ENCODE measurements at regions not wholly inside any gene's neighbourhood (a gene's known extent, or its start where the extent isn't known, plus 50 kb on each side); places are given as distances from the start of the nearest gene placed in this dataset.

GRCh38 chr2:212659441-212659840 lies 120.8 kb upstream of the ERBB4 start:
- in situ Hi-C loops (cut with MboI; ENCODE audit: low sequenced_read_pairs, unreplicated experiment): no loop called here
- DNase-seq (ENCODE audit: low spot score): no peak
- TF ChIP-seq, protein P1, sequence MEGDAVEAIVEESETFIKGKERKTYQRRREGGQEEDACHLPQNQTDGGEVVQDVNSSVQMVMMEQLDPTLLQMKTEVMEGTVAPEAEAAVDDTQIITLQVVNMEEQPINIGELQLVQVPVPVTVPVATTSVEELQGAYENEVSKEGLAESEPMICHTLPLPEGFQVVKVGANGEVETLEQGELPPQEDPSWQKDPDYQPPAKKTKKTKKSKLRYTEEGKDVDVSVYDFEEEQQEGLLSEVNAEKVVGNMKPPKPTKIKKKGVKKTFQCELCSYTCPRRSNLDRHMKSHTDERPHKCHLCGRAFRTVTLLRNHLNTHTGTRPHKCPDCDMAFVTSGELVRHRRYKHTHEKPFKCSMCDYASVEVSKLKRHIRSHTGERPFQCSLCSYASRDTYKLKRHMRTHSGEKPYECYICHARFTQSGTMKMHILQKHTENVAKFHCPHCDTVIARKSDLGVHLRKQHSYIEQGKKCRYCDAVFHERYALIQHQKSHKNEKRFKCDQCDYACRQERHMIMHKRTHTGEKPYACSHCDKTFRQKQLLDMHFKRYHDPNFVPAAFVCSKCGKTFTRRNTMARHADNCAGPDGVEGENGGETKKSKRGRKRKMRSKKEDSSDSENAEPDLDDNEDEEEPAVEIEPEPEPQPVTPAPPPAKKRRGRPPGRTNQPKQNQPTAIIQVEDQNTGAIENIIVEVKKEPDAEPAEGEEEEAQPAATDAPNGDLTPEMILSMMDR (IDR thresholded peaks at IDR 0.05; ENCODE audit: borderline replicate concordance, control extremely low read depth, extremely low read depth, insufficient read depth, missing control alignments): no peak

DNA sequence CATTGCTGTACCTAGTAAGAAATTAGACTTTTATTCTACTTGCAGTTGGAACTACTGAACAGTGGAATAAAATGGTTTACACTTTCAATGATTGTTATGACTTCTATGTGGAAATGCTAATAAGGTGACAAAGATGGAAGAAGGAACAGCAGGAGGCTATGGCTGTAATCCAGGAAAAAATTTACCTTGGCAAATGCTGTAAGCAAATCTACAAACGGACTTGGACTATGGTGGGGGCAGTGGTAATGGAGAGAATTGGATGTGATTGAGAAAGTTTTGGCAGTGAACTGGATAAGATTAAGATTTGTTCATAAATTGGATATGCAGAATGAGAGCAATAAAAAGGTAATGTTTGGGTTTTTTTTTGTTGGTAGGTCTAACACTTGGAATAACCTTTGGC lies 111.0 kb upstream of the ERBB4 start:
- DNase-seq (ENCODE audit: low spot score): no peak
- in situ Hi-C loops (cut with MboI; ENCODE audit: low sequenced_read_pairs, unreplicated experiment): no loop called here
- TF ChIP-seq, protein P1 (IDR thresholded peaks at IDR 0.05; ENCODE audit: borderline replicate concordance, control extremely low read depth, extremely low read depth, insufficient read depth, missing control alignments): no peak

- in situ Hi-C loops (cut with MboI; ENCODE audit: low sequenced_read_pairs, unreplicated experiment): no loop called here
- no peak for DNase-seq (ENCODE audit: low spot score)
- TF ChIP-seq, protein P1 (IDR thresholded peaks at IDR 0.05; ENCODE audit: borderline replicate concordance, control extremely low read depth, extremely low read depth, insufficient read depth, missing control alignments): no peak
These were observed 108.2 kb upstream of the ERBB4 start for GRCh38 chr2:212646698-212647366.

DNA sequence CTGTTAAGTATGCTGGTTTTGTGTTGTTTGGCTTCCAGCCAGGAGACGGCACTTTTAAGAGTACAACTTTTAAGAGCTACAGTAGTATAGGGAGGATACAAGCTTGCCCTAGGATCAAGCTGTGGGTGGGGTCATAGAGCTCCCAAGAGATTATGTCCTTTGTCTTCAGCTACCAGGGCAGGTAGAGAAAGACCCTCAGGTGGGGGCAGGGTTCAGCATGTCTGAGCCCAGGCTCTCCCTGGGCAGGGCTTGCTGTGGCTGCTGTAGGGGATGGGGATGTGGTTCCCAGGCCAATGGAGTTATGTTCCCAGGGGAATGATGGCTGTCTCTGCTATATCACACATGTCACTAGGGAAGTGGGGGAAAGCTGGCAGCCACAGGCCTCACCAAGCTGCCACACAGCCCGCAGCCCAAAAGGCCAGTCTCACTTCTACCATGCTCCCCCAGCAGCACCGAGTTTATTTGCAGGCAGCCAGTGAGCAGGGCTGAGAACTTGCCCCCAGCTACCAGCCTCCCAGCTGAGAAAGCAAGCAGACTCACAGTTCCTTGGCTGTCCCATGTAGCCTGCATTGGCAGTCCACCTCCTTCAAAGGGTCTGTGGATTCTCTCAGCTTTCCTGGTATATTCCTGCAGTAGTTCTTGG lies 105.7 kb upstream of the ERBB4 start:
- TF ChIP-seq, protein P1 (IDR thresholded peaks at IDR 0.05; ENCODE audit: borderline replicate concordance, control extremely low read depth, extremely low read depth, insufficient read depth, missing control alignments): no peak
- in situ Hi-C loops (cut with MboI; ENCODE audit: low sequenced_read_pairs, unreplicated experiment): no loop called here
- no peak for DNase-seq (ENCODE audit: low spot score)

DNA sequence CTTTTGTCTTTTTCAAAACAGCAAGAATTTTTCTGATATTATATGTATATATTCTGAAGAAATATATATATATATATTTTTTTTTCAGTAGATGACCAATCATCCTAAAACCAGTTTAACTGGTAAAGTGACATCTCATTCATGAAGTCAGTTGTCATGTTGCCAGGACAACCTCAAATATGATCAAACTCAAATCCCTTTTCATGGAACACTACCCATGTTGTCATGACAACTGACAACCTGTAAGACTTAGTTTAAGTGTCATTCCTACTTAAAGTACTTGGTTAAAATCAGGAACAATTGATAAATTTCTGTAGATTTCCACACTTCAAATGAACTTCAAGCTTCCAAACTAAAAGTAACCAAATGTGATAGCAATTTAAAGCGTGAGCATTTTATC lies 101.8 kb upstream of the ERBB4 start:
- TF ChIP-seq, protein P1 (IDR thresholded peaks at IDR 0.05; ENCODE audit: borderline replicate concordance, control extremely low read depth, extremely low read depth, insufficient read depth, missing control alignments): no peak
- no peak for DNase-seq (ENCODE audit: low spot score)
- in situ Hi-C loops (cut with MboI; ENCODE audit: low sequenced_read_pairs, unreplicated experiment): no loop called here

GRCh38 chr2:212638694-212639093 lies 100.1 kb upstream of the ERBB4 start:
- TF ChIP-seq, protein P1 (IDR thresholded peaks at IDR 0.05; ENCODE audit: borderline replicate concordance, control extremely low read depth, extremely low read depth, insufficient read depth, missing control alignments): no peak
- no peak for DNase-seq (ENCODE audit: low spot score)
- in situ Hi-C loops (cut with MboI; ENCODE audit: low sequenced_read_pairs, unreplicated experiment): no loop called here
